ENCODE measurements at regions not wholly inside any gene's neighbourhood (a gene's known extent, or its start where the extent isn't known, plus 50 kb on each side); places are given as distances from the start of the nearest gene placed in this dataset.

DNA sequence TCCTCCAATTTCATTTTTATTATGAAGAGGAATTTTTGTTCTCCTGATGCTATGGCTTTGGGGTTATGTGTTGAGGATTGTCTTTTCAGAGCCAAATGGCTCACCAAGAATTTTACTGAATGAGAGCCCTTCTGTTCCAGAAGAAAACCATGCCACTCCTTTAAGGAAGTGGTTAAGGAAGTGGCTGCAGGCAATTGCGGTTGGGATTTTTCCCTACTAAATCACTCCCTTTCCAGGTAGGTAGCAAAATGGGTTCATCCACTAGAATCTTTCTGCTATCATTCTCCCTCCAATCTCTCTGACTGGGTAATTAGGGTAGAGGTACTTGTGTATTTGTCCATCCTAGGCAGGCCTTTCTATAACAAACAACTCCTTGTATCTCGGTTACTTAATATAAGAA is 163.1 kb downstream of the TTC8 start:
- intact Hi-C loops (cut with DNase I) = no loop called here
- H3K4me3 ChIP-seq (replicated peaks in 1 of 3) = no peak overlapping the region
- TF ChIP-seq, protein P1, sequence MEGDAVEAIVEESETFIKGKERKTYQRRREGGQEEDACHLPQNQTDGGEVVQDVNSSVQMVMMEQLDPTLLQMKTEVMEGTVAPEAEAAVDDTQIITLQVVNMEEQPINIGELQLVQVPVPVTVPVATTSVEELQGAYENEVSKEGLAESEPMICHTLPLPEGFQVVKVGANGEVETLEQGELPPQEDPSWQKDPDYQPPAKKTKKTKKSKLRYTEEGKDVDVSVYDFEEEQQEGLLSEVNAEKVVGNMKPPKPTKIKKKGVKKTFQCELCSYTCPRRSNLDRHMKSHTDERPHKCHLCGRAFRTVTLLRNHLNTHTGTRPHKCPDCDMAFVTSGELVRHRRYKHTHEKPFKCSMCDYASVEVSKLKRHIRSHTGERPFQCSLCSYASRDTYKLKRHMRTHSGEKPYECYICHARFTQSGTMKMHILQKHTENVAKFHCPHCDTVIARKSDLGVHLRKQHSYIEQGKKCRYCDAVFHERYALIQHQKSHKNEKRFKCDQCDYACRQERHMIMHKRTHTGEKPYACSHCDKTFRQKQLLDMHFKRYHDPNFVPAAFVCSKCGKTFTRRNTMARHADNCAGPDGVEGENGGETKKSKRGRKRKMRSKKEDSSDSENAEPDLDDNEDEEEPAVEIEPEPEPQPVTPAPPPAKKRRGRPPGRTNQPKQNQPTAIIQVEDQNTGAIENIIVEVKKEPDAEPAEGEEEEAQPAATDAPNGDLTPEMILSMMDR (IDR thresholded peaks at IDR 0.05) = no peak
- no peak for TF ChIP-seq POLR2A (IDR thresholded peaks at IDR 0.05)
- no peaks in the 10 kb centered on the region for H3K36me3 ChIP-seq
- no peak for DNase-seq
- WGBS, 2 donors = 88 to 92% methylated on average over 2 of the region's 2 CpGs
- H3K9me3 ChIP-seq = no peaks in the 10 kb centered on the region
- H3K4me1 ChIP-seq = no peaks in the 10 kb centered on the region
- H3K27me3 ChIP-seq = no peaks in the 10 kb centered on the region
- no peak overlapping the region for H3K27ac ChIP-seq

DNA sequence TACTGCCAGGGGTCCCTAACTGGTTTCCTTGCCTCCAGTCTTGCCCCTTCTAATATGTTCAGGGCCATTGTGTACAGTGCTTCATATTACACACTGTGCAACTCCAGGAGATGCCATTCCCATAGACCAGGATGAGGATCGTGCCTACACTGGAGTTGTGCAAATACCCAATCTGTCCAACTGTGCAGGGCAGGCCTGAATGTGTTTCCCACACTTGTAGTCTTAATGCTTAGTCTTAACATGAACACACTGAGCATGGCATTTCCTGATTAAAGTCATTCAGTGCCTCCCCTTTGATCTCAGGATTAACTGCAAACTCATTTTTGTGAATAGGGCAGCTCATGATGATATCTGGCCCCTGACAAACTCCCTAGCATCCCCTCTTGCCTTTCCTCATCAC is 165.5 kb downstream of the TTC8 start:
- no peaks in the 10 kb centered on the region for H3K36me3 ChIP-seq
- H3K4me1 ChIP-seq = peaks cover 0 to 1% of the 10 kb centered on the region in 2 donors
- no peak for DNase-seq
- 88 to 94% methylated on average over 1 of the region's 1 CpG for WGBS, 2 donors
- H3K27ac ChIP-seq = no peak overlapping the region
- no peaks in the 10 kb centered on the region for H3K9me3 ChIP-seq
- H3K27me3 ChIP-seq = no peaks in the 10 kb centered on the region
- H3K4me3 ChIP-seq (replicated peaks in 1 of 3) = no peak overlapping the region
- intact Hi-C loops (cut with DNase I) = no loop called here
- TF ChIP-seq, protein P1 (IDR thresholded peaks at IDR 0.05) = no peak
- TF ChIP-seq POLR2A (IDR thresholded peaks at IDR 0.05) = no peak

DNA sequence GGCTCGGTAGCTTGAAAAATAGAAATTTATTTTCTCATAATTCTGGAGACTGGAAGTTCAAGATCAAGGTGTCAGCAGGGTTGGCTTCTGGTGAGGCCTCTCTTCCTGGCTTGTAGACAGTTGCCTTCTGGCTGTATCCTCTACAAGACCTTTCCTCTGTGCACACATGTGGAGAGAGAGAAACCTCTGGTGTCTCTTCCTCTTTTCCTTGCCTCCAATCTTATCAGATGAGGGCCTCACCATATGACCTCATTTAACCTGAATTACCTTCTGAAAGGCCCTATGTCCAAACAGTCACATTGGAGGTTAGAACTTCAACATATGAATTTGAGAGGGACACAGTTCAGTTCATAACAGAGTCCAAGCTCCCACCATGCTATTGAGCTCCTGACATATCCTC is 166.4 kb downstream of the TTC8 start:
- Histone ChIP-seq H3K4me3 (replicated peaks in 1 of 3) (no peak overlapping the region), H3K36me3 (no peaks in the 10 kb centered on the region), H3K27ac (no peak overlapping the region), H3K4me1 (peaks cover 0 to 9% of the 10 kb centered on the region in 2 donors), H3K27me3 (no peaks in the 10 kb centered on the region), H3K9me3 (no peaks in the 10 kb centered on the region)
- intact Hi-C loops (cut with DNase I) = no loop called here
- 72 to 80% methylated on average over 1 of the region's 1 CpG for WGBS, 2 donors
- DNase-seq = no peak
- TF ChIP-seq POLR2A (IDR thresholded peaks at IDR 0.05) = no peak
- TF ChIP-seq, protein P1 (IDR thresholded peaks at IDR 0.05) = no peak

- WGBS, 2 donors = 65 to 73% methylated on average over 3 of the region's 3 CpGs
These were observed 167.6 kb downstream of the TTC8 start for GRCh38 chr14:88992011-88992410.

DNA sequence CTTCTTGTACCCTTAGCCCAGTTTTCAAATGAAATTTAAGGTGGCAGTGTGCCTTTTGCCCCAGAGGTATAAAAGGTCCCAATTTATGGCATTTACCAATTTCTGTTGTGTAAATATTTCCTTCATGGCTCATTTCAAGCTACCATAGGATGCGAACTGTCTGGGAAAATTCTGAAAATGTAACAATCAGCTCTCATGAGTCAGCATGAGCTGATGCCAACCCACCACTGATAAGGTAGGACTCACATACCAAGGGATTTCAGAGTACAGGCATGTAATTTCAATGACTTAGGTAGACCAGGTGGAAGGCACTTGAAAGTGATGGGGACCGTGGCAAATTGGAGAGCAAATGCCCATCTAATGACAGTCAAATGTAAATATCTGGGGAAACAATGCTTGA is 169.5 kb downstream of the TTC8 start:
- Histone ChIP-seq H3K27ac (no peak overlapping the region), H3K4me3 (replicated peaks in 1 of 3) (no peak overlapping the region), H3K4me1 (peaks cover 0 to 15% of the 10 kb centered on the region in 2 donors), H3K27me3 (no peaks in the 10 kb centered on the region), H3K36me3 (no peaks in the 10 kb centered on the region), H3K9me3 (no peaks in the 10 kb centered on the region)
- DNase-seq = peak; percentile 8 to 19
- 43 to 48% methylated on average over 2 of the region's 2 CpGs for WGBS, 2 donors
- intact Hi-C loops (cut with DNase I) = no loop called here
- TF ChIP-seq POLR2A (IDR thresholded peaks at IDR 0.05) = no peak
- TF ChIP-seq, protein P1 (IDR thresholded peaks at IDR 0.05) = no peak

More at GRCh38 chr14:88992011-88992410, 167.6 kb downstream of the TTC8 start:
- Histone ChIP-seq H3K9me3 (no peaks in the 10 kb centered on the region), H3K4me3 (replicated peaks in 1 of 3) (no peak overlapping the region), H3K36me3 (no peaks in the 10 kb centered on the region), H3K27ac (no peak overlapping the region), H3K4me1 (peaks cover 0 to 15% of the 10 kb centered on the region in 2 donors), H3K27me3 (no peaks in the 10 kb centered on the region)
- DNase-seq = no peak
- TF ChIP-seq, protein P1 (IDR thresholded peaks at IDR 0.05) = no peak
- TF ChIP-seq POLR2A (IDR thresholded peaks at IDR 0.05) = no peak
- intact Hi-C loops (cut with DNase I) = no loop called here
